ENCODE measurements at regions not wholly inside any gene's neighbourhood (a gene's known extent, or its start where the extent isn't known, plus 50 kb on each side); places are given as distances from the start of the nearest gene placed in this dataset.
A peak's percentile ranks its signal among the peaks of the same experiment; 100 is the strongest.

DNA sequence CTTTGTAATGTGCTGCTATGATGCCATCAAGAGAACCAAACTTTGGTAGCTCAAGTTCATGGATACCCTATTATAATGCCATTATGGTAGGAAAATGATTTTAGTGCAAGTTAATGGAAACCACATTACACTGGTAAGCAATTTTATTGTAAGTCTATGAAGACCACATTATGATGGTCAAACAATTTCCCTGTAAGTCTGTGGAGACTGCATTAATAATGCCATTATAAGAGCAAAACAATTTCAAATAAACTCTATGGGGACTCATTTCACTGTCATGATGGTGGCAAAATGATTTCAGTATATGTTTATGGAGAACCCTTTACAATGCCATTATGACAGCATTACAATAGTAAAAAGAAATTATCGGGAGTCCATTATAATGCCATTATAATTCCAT, 602.0 kb upstream of the MEF2C start:
- no peak for DNase-seq

GRCh38 chr5:89480406-89481007, 597.5 kb upstream of the MEF2C start:
- no peak for DNase-seq

DNA sequence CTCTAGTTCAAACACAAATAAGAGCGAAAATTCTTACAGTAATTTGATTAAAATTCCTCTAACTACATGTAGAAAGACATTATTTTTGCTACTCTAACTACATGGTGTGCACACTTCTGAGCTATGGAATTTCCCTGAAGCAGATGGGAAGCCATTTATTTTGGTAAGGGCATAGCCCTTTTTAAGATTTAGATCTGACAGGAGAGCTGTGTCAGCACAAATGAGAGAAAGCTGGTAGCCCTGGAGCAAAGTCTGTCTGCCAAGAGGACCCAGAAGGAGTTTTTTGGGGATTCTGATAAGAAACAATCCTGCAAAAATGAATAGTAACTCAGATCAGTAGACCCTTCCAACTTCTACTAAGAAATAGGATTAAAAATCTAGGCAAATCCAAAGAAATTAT, 595.9 kb upstream of the MEF2C start:
- no peak for DNase-seq

- no peak for DNase-seq
Observed at GRCh38 chr5:89473196-89473595, 590.2 kb upstream of the MEF2C start.

GRCh38 chr5:89471541-89471940, 588.6 kb upstream of the MEF2C start:
- DNase-seq = no peak

GRCh38 chr5:89471115-89471514, 588.1 kb upstream of the MEF2C start:
- no peak for DNase-seq

GRCh38 chr5:89470658-89471057, 587.7 kb upstream of the MEF2C start:
- no peak for DNase-seq

- DNase-seq = no peak
Observed at GRCh38 chr5:89458332-89458656, 575.3 kb upstream of the MEF2C start.

- DNase-seq = peak in 18 of 58 donors; percentile 1 to 34 (median 10)
Observed at GRCh38 chr5:89457411-89458331, 574.7 kb upstream of the MEF2C start.

DNA sequence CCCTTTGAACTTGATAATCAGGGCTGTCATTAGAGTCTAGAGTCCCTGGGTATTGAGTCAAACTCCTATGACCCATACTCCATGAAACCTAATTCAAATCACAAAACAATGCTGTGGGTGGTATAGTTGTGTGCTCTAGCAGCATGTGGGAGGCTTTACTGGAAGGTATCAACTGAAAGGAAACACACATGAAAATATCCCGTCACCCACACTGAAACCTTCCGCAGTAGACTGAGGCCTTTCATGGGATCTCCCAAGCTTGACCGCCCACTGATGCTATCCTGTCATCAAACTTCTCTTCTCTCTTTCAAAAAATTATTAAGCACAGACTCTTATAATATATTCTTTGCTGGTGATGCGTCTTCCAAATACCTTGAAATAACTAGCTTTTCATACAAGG, 569.1 kb upstream of the MEF2C start:
- no peak for DNase-seq

DNA sequence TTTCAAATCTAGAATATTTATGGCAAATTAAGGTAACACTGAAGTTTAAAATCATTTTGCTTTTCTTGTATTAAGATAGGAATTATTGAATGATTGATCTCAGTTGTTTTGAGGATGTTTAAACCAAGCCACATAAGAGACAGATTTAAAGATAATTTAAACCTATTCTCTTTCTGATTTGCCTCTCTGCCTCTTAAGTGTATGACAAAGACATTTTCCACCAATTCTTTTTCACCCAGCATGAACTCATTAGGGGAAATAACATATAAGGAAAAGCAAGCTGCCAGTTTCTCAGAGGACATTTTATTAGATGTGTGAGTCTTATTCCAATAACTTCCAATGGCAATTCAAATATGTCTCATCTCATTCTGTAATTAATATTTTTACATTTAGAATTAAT, 568.3 kb upstream of the MEF2C start:
- no peak for DNase-seq

DNA sequence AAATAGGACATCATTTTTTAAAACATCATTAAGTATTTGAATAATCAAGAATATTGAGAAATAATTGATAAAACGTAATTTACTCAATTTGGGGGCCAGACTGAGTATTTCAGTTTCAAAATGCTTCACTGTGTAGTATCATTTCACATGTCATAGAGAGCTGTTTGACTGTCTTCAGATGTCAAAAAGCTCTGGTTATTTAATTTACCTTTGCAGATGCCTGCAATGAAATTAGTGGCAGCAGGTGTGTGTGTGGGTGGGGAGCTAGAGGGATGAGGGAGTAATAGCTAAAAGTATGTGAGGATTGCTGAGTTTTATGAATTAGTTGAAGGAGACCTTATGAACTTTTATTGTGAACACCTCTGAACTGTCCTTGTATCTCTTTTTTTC, 567.2 kb upstream of the MEF2C start:
- no peak for DNase-seq

DNA sequence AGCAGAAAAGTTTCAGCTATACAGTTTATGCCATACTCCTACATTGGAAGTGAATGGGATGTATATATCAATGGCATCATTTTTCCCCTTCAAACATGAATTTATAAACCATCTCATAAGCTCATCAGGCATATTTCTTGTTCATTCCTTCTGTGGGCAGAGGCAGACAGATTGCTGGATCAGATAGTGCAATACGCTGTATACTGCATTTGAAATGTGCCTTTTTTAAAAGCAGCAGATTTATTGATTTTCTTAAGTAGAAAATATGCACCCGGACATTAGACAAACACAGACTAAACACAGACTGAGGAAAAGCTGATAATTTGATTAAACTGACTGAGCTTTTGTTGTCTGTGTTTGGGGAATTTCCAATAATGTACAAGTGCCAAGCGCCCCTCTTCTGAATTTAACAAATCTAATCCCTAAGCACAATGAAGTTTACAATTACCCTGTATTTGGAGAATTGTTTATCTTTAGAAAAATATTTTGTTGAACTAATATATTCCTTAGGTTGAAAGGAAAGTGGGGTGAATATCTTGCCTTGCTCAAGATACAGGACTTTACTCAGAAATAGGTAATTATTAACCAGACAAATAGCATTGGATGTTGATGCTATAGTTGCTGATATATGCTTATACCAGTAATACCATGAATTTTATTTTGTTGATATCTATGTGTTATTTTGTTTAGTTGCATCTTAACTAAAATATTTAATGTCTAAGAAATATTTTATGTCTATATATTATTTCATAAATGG, 566.6 kb upstream of the MEF2C start:
- DNase-seq = no peak

GRCh38 chr5:89447027-89447426, 564.0 kb upstream of the MEF2C start:
- DNase-seq = no peak

- peak in 26 of 58 donors; percentile 1 to 30 (median 14) for DNase-seq
Observed at GRCh38 chr5:89445106-89445745, 562.2 kb upstream of the MEF2C start.

DNA sequence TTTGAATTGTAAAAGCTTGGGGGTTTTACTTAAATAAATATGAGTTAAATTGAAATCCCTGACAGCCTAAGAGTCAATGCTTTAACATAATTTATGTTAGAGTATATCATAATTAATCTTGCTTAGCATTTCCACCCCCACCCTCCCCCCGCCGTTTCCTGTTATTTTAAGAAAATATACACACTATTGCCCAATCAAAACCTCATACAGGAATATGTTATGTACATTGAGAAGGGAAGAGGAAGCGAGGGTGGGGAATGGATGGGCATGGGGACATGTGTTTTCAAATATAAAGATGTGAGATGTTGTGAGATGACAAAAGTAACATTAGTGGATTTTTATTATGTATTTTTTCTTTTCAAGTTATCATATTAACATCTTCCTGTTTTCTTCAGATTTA, 561.1 kb upstream of the MEF2C start:
- DNase-seq = no peak

- DNase-seq = no peak
Observed at GRCh38 chr5:89443508-89443907, 560.5 kb upstream of the MEF2C start.

- DNase-seq = no peak
Observed at GRCh38 chr5:89441965-89442364, 559.0 kb upstream of the MEF2C start.

- DNase-seq = no peak
Observed at GRCh38 chr5:89440670-89441069, 557.7 kb upstream of the MEF2C start.

GRCh38 chr5:89437450-89438435, 554.8 kb upstream of the MEF2C start:
- no peak for DNase-seq

- DNase-seq = no peak
Observed at GRCh38 chr5:89436464-89436863, 553.5 kb upstream of the MEF2C start.

Data from anterior cingulate cortex (tissue), 58 donors.